ENCODE measurements at regions not wholly inside any gene's neighbourhood (a gene's known extent, or its start where the extent isn't known, plus 50 kb on each side); places are given as distances from the start of the nearest gene placed in this dataset.
"Not testable (repeated sequence)": the region's sequence is repeated elsewhere in the genome, so short reads cannot be mapped to it uniquely, and the experiment has no call there.

DNA sequence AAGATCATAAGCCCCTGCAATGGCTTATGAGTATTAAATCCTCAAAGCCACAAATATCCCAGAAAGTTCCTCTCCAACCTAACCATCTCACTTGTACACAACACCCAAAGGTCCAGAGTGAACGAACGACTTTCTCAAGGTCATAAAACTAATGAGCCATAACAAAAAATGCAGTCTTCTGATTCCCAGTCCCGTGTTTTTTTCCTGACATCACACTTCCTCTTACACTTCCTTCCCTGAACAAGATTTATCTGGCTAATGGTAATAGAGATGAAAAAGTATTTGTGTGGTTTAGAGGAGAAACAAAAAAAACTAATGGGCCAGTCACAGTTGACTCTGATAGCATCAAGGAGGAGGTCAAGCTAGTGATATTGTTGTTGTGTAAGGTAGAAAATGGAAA, 99.5 kb upstream of the KLHL13 start:
- DNase-seq: no peak

- DNase-seq: no peak
These were observed 99.9 kb upstream of the KLHL13 start for GRCh38 chrX:118216509-118216908.

DNA sequence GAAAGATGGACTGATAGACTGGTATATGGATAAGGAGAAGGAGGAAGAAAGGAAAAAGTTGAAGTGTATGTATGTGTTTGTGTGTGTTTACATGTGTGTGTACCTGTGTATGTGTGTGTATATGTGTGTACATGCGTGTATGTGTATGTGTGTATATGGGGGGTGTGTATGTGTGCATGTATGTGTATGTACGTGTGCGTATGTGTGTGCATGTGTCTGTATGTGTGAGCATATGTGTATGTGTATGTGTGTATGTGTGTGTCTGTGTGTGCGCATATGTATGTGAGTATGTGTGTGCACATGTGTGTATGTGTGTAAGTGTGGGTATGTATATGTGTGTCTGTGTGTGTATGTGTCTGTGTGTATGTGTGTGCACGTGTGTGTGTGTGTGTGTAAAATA, 101.5 kb upstream of the KLHL13 start:
- no peak for DNase-seq

- no peak for DNase-seq
These were observed 102.3 kb upstream of the KLHL13 start for GRCh38 chrX:118218940-118219339.

DNA sequence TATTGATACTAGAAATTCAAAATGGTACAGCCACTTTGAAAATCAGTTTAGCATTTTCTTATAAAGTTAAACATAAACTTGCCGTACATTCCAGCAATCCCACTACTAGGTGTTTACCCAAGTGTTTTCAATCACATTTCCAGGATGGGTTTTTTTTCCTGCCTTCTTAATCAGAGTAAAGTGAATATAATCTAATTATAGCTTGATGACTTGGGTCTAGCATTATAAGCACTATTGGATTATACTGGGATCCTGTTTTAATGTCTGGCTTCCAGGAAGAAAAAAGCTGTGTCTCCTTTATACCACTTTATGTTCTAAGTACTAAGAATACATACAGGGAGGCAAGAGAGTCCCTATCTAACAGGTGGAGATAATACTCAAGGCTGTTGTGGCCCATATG, 103.3 kb upstream of the KLHL13 start:
- no peak for DNase-seq

GRCh38 chrX:118220509-118220908, 103.9 kb upstream of the KLHL13 start:
- DNase-seq: no peak

DNA sequence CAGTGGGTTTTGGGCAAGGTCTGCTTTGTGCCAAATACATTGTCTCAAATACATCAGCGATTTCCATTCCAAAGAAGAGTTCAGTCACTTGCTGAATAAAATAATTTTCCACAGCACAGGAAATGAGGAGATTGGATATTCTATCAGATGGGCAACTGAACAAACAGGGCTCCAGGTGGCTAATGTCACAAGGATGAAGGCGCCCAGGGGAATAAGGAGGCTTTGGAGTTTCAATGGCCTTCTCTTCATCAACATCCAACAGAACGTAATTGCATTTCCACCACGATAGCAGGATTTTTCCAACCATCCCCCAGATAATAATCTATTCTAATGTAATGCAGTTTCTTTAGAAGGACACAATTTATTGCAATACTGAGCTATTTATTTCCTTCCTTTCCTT, 104.7 kb upstream of the KLHL13 start:
- no peak for DNase-seq

GRCh38 chrX:118221733-118222132, 105.1 kb upstream of the KLHL13 start:
- DNase-seq: no peak

DNA sequence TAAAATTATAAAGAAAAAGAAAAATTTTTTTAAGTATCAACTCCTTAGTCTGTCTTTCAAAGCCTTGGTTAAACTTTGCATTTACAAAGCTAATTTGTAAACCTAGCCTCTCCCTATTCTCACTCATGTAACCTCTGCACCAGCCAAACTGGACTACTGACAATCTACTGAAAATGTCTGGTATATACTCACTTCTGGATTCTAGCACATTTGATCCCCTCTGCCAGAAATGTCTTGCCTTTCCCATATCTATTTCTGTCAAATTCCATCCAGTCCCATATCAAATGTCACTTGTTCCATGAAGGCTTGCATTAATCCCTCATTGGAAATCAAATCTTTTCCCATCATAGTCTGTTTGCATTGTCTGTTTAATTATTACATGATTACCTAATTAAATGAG, 105.8 kb upstream of the KLHL13 start:
- no peak for DNase-seq

- no peak for DNase-seq
These were observed 109.3 kb upstream of the KLHL13 start for GRCh38 chrX:118225711-118226428.

- DNase-seq: no peak
These were observed 111.4 kb upstream of the KLHL13 start for GRCh38 chrX:118228041-118228440.

GRCh38 chrX:118228456-118228855, 111.8 kb upstream of the KLHL13 start:
- no peak for DNase-seq

DNA sequence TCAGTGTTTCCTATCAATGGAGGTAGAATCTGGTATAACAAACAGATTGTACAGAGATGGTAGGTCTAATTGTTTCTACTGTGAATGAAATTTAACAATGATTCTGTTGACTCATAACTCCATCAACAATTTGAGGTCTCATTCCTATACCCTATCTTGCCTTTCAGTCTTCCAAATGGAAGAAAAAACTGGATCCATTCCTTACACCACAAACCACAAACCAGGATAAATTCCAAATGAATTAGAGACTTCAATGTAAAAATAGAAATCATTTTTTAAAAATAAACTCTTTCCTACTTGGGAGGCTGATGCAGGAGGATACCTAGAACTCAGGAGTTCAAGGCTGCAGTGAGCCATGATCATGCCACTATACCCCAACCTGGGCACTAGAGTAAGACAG, 114.4 kb upstream of the WDR44 start:
- DNase-seq: no peak

DNA sequence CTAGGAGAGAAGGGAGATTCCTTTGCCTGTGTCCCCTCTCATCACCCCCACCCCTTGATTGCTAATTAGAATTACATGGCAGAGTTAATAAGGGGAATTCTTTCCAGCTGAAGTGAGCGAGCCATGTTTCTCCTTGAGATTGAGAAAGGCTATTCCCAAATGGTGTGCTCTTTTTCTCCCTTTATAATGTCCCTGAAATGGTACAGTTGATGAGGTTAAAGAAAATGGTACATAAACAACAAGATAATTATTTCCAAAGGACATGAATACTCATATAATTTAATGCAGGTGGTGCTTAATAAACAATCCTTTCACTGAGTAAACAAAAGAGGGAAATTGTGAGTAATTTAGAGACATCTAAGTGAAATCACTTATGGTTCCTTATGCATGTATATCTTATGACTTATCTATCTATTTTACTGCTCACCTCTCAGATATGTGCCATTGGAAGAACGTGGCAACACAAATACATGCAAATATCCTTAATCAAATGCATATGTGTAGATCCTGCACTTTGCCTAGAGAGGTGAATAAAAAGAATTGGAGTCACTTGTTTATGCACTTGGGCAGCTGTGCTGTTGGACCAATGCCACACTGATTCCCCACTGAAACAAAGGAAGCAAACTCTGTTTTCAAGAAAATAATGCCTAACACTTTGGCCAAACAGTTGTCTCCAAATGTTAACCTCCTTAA, 106.6 kb upstream of the WDR44 start:
- no peak for DNase-seq

DNA sequence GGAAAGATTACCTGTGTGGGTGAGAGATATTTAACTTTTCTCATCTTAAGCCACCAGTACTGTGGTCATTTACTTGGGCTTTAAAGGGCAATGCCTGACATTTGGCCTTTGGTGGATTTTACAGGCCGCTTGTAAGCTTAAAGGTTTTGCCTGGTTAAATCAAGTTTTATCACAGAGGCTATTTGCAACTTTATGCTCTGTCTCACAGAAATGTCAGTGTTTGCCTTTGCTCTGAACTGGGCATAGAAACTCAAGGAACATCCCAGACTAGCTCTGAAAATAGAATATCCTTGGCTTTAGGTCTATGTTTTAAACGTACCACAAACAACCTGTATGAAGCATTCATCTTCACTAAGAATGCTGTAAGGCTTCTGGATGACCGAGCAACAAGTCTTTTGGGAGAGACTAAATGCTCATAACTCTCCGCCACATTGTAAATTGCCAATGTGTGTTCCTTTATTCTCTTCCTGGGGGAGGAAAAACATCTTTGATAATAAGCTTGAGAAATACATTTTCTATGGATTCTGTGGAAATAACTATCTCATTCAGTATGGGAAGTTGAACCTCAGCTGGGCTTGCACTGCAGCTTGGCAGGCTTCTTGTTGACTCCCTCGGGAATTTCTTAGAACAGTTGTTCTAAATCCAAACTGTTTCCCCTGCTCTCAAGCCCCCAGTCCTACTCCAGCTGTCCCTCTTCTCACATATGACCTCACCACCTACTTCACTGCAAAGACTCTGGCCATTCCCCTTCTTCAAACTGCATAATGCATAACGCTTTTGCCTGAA, 105.8 kb upstream of the WDR44 start:
- DNase-seq: no peak

DNA sequence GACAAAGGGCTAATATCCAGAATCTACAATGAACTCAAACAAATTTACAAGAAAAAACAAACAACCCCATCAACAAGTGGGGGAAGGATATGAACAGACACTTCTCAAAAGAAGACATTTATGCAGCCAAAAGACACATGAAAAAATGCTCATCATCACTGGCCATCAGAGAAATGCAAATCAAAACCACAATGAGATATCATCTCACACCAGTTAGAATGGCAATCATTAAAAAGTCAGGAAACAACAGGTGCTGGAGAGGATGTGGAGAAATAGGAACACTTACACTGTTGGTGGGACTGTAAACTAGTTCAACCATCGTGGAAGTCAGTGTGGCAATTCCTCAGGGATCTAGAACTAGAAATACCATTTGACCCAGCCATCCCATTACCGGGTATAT, 98.9 kb upstream of the WDR44 start:
- not testable (repeated sequence) for DNase-seq

DNA sequence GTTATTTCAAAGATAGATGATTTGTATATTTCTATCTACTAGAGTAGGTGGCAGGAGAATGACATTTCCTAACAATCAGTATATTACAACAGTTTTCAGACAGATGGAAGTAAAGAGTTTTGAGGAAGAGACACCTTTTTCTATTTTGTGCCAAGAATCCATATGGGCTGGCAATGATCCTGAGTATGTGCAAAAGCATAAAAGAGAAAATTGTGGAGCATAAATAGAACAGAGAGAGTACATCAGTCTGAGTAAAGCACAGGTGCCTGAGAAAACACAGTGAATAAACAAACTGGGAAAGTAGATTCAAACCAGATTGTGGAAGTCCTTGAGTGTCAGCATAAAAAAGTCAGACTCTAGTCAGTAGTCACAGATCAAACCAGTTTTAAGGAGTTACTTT, 96.8 kb upstream of the WDR44 start:
- no peak for DNase-seq

DNA sequence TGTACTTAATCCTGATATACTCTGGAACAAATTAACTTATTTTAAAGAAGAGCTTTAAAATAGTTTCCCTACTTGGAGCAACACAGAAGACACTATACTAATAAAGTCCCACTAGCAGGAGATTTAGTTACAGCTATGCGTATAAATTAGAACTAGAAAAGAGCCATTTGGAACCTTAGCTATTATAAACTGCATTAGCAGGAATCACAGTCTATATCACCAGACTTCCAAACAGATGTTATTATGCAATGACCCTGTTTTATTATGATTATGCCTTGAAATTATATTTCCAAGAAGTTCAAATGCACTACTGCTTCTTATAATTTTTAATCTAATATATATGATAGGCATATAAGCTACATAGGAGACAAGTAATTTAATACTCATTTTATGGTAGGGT, 95.5 kb upstream of the WDR44 start:
- no peak for DNase-seq

- DNase-seq: no peak
These were observed 94.6 kb upstream of the WDR44 start for GRCh38 chrX:118251271-118251670.

DNA sequence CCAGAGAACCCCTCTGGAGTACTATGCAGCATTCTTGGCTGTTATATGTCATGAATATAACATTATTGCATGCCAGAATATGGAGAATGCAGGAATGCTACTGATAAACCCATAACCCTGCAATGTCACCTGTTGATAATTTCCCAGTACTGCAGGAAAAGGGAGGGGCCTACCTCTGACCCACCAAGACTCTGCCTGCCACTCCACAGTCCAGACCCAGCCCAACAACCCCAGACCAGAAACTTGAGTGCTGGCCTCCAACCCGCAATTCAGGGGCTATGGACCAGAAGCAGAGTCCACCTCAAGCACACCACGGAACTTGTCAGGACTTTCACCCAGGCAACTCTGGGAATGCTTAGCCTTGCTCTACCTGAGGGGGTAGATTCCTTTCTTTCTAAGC, 92.9 kb upstream of the WDR44 start:
- DNase-seq: no peak

DNA sequence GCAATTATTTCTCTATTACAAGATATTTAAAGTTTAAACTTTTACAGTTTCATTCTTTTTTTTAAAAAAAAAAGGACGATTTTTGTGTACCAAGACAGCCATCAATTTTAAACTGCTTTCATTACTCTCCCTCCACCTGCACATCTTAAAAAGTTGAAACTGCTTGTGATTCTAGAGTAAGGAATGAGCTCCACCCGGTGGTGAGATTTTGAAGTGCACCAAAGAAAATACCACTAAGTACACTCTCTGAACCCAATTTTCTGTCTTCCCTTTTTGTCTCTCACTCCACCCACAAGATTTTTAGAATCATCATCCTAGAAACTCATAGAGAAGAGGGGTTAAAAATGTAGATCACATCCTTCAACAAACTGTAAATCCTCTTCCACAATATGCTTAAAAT, 91.3 kb upstream of the WDR44 start:
- peak; percentile 2 for DNase-seq

GRCh38 chrX:118255921-118256320, 90.0 kb upstream of the WDR44 start:
- no peak for DNase-seq

DNA sequence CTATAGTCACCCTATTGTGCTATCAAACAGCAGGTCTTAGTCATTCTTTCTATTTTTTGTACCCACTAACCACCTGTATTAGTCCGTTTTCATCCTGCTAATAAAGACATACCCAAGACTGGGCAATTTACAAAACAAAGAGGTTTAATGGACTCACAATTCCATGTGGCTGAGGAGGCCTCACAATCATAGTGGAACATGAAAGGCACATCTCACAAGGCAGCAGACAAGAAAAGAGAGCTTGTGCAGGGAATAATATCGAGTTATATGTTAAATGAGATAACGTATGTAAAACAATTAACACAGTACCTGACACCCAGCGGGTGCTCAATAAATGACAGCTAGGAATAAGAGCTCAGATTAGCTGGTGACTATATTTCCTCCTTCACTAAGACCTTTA, 88.1 kb upstream of the WDR44 start:
- DNase-seq: no peak

- DNase-seq: no peak
These were observed 86.7 kb upstream of the WDR44 start for GRCh38 chrX:118259213-118259612.
